HCT116 (cell line): ENCODE measurements at regions not wholly inside any gene's neighbourhood (a gene's known extent, or its start where the extent isn't known, plus 50 kb on each side); places are given as distances from the start of the nearest gene placed in this dataset.
A peak's percentile ranks its signal among the peaks of the same experiment; 100 is the strongest.

ENCODE experiments used
- ATAC-seq: fragments of 200-7000 bp; cut with Tn5 transposase; 2 replicates; pipeline ENCODE4 v1.9.1; 2020; ENCODE audit warnings: mild to moderate bottlenecking, moderate library complexity
- BruUV-seq: library from RNA; stranded (reverse); fragments of 400-500 nt; replicated peaks from 2 replicates; lab custom pipeline; 2021; lab: Mats Ljungman, UMichigan
- CTCF ChIA-PET: fragments of 300-600 bp; sonication (Branson Sonifier 250); formaldehyde crosslinking; loops from one replicate; lab custom pipeline; 2021; ENCODE audit warnings: antibody characterized with exemption; lab: Charles Lee
- POLR2A ChIA-PET: fragments of 300-600, 350-600 bp; sonication (Branson Sonifier 250); formaldehyde crosslinking; loops from one replicate; lab custom pipeline; 2021; ENCODE audit warnings: antibody characterized with exemption; lab: Charles Lee
- RAD21 ChIA-PET, 2 experiments: fragments of 300-600 bp; sonication (Branson Sonifier 250); formaldehyde crosslinking; loops; one replicate each; lab custom pipeline; 2023; ENCODE audit warnings: low total read pairs in 2 of 2; ENCODE audit not compliant: uncharacterized antibody in 2 of 2, unreplicated experiment in 2 of 2, low non-redundant PET in 1 of 2; lab: Charles Lee
- DNase-seq: peaks from one replicate; pipeline ENCODE4 v3.0.0-alpha.2; 2010; ENCODE audit warnings: low read depth, low spot score
- H2AFZ ChIP-seq: fragments of 200-600 bp; shearing (Covaris generic), sonication (generic); 2 replicates; pipeline ENCODE4 v1.6.1; 2017; ENCODE audit warnings: low read depth, mixed run types, mixed read lengths, antibody characterized with exemption, low read length; ENCODE audit not compliant: poor library complexity, severe bottlenecking
- H3K27ac ChIP-seq: 2 replicates; pipeline ENCODE4 v1.5.1; 2012; ENCODE audit warnings: low read depth, low read length
- H3K27me3 ChIP-seq: fragments of 200-600 bp; sonication (generic); 2 replicates; pipeline ENCODE4 v1.6.1; 2016; ENCODE audit warnings: mixed run types, low read length, mixed read lengths; ENCODE audit not compliant: insufficient read depth
- H3K36me3 ChIP-seq, 2 experiments: fragments of 200-500 bp in 1 of 2; fragments of 200-600 bp in 1 of 2; sonication (Bioruptor generic) in 1 of 2; sonication (generic) in 1 of 2; 2 replicates each; pipeline versions ENCODE4 v1.5.1 to v1.6.1; 2014 to 2016; ENCODE audit warnings: low read length in 2 of 2, inconsistent platforms in 1 of 2, mixed read lengths in 1 of 2, mixed run types in 1 of 2; ENCODE audit not compliant: insufficient read depth in 2 of 2, control insufficient read depth in 1 of 2
- H3K4me1 ChIP-seq, 2 experiments: fragments of 200-600 bp in 1 of 2; sonication (generic) in 1 of 2; 2 replicates each; pipeline versions ENCODE4 v1.5.1 to v1.6.1; 2012 to 2017; ENCODE audit warnings: low read length in 2 of 2, inconsistent platforms in 1 of 2, mild to moderate bottlenecking in 1 of 2, mixed read lengths in 1 of 2, mixed run types in 1 of 2, moderate library complexity in 1 of 2; ENCODE audit not compliant: insufficient read depth in 2 of 2, control insufficient read depth in 1 of 2
- H3K4me2 ChIP-seq: fragments of 200-600 bp; sonication (generic); 2 replicates; pipeline ENCODE4 v1.6.1; 2017; ENCODE audit warnings: mixed run types, low read length, mixed read lengths
- H3K4me3 ChIP-seq, 2 experiments: fragments of 200-600 bp in 1 of 2; sonication (generic) in 1 of 2; replicated peaks in 1 of 2; 2 replicates each; pipeline ENCODE4 v1.5.1; 2011 to 2016; ENCODE audit warnings: low read length in 2 of 2, control low read depth in 1 of 2, low read depth in 1 of 2, mild to moderate bottlenecking in 1 of 2, mixed read lengths in 1 of 2, mixed run types in 1 of 2
- H3K79me2 ChIP-seq: fragments of 200-600 bp; sonication (generic); 2 replicates; pipeline ENCODE4 v1.6.1; 2017; ENCODE audit warnings: mild to moderate bottlenecking, mixed run types, low read length, moderate library complexity, mixed read lengths; ENCODE audit not compliant: insufficient read depth
- H3K9ac ChIP-seq: fragments of 200-600 bp; sonication (generic); 2 replicates; pipeline ENCODE4 v1.6.1; 2016; ENCODE audit warnings: low read length, mixed read lengths
- H3K9me2 ChIP-seq: fragments of 200-600 bp; sonication (generic), shearing (Covaris generic); 2 replicates; pipeline ENCODE4 v1.6.1; 2017; ENCODE audit warnings: mixed run types, mild to moderate bottlenecking, moderate library complexity; ENCODE audit not compliant: insufficient read depth
- H3K9me3 ChIP-seq, 2 experiments: fragments of 200-500 bp in 1 of 2; fragments of 200-600 bp in 1 of 2; sonication (Bioruptor generic) in 1 of 2; sonication (generic) in 1 of 2; 2 replicates each; pipeline ENCODE4 v1.6.1; 2014 to 2017; ENCODE audit warnings: low read length in 2 of 2, mixed read lengths in 2 of 2, inconsistent platforms in 1 of 2, low read depth in 1 of 2, mild to moderate bottlenecking in 1 of 2, mixed run types in 1 of 2, moderate library complexity in 1 of 2; ENCODE audit not compliant: control insufficient read depth in 1 of 2, insufficient read depth in 1 of 2
- H4K20me1 ChIP-seq: fragments of 200-600 bp; sonication (generic), shearing (Covaris generic); 2 replicates; pipeline ENCODE4 v1.6.1; 2017; ENCODE audit warnings: mixed run types, mild to moderate bottlenecking, moderate library complexity; ENCODE audit not compliant: insufficient read depth
- CEBPB ChIP-seq: IDR thresholded peaks from 2 replicates; pipeline ENCODE4 v1.6.1; 2012; ENCODE audit warnings: low read depth
- CTCF ChIP-seq, 3 experiments: fragments of 200-600 bp in 1 of 3; sonication (generic) in 1 of 3; IDR thresholded peaks in 2 of 3; conservative IDR thresholded peaks in 1 of 3; 2 replicates each; pipeline ENCODE4 v1.5.1; 2012 to 2017; ENCODE audit warnings: low read depth in 2 of 3, low read length in 2 of 3, antibody characterized with exemption in 1 of 3, borderline replicate concordance in 1 of 3, control low read depth in 1 of 3, mild to moderate bottlenecking in 1 of 3, mixed read lengths in 1 of 3, mixed run types in 1 of 3, moderate library complexity in 1 of 3; ENCODE audit not compliant: insufficient read depth in 1 of 3
- EGR1 ChIP-seq: IDR thresholded peaks from 2 replicates; pipeline ENCODE4 v1.6.1; 2012; ENCODE audit warnings: low read depth
- EZH2 ChIP-seq: fragments of 200-600 bp; sonication (generic); IDR thresholded peaks from 2 replicates; pipeline ENCODE4 v1.6.1; 2017; ENCODE audit warnings: antibody characterized with exemption, mixed run types
- EZH2phosphoT487 ChIP-seq: fragments of 200-600 bp; IDR thresholded peaks from 2 replicates; pipeline ENCODE4 v1.6.1; 2018; ENCODE audit warnings: antibody characterized with exemption, borderline replicate concordance
- JUND ChIP-seq: IDR thresholded peaks from 2 replicates; pipeline ENCODE4 v1.6.1; 2012
- POLR2A ChIP-seq: IDR thresholded peaks from 2 replicates; pipeline ENCODE4 v1.7.0; 2011; ENCODE audit warnings: borderline replicate concordance; ENCODE audit not compliant: insufficient read depth, insufficient read length; ENCODE audit errors: extremely low read depth
- POLR2AphosphoS5 ChIP-seq: IDR thresholded peaks from 2 replicates; pipeline ENCODE4 v1.6.1; 2011; ENCODE audit warnings: mild to moderate bottlenecking, low read depth, low read length, moderate library complexity
- SIN3A ChIP-seq: IDR thresholded peaks from 2 replicates; pipeline ENCODE4 v1.6.1; 2012; ENCODE audit warnings: low read depth
- SP1 ChIP-seq: IDR thresholded peaks from 2 replicates; pipeline ENCODE4 v1.6.1; 2012; ENCODE audit warnings: low read depth
- SRF ChIP-seq: IDR thresholded peaks from 2 replicates; pipeline ENCODE4 v1.6.1; 2012; ENCODE audit warnings: low read depth
- TCF7L2 ChIP-seq: IDR thresholded peaks from 2 replicates; pipeline ENCODE4 v1.7.0; 2011; ENCODE audit warnings: borderline replicate concordance, inconsistent platforms; ENCODE audit not compliant: insufficient read depth, insufficient read length; ENCODE audit errors: extremely low read depth
- intact Hi-C: fragments of 100-400 bp; cut with micrococcal nuclease; formaldehyde crosslinking; loops from 2 replicates; pipeline ENCODE4 v1.10.0; 2022
- TF ChIP-seq, protein P1 (sequence below): IDR thresholded peaks from 2 replicates; pipeline ENCODE4 v1.6.1; 2011; ENCODE audit warnings: mild to moderate bottlenecking, low read length, moderate library complexity; ENCODE audit not compliant: insufficient replicate concordance; ENCODE audit errors: extremely low read depth
- TF ChIP-seq, protein P2 (sequence below): IDR thresholded peaks from 2 replicates; pipeline ENCODE4 v1.6.1; 2012

DNA sequence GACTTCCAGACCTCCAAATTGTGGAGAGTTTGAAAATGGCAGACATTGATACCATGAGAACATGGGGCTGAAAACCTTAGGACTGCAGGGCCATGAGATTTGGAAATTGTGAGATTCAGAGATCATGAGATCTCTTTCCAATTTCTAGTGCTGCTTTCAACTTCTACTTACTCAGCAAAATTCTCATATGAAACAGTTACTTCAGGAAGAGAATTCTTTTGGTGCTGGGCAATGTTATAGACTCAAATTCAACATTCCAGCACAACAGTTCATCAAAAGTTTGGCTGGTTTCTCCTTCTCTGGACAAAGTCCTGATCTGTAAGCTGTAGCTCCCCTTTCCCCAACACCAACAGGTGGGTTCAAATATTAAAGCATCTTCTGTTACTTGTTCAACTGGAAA lies 506.9 kb upstream of the NECTIN3 start:
- CTCF ChIA-PET, result no interaction called here
- no peak overlapping the region for H3K9ac ChIP-seq
- peak overlapping the region; percentile 11 for H2AFZ ChIP-seq
- ATAC-seq (no peak), DNase-seq (no peak)
- H3K4me2 ChIP-seq, result no peak overlapping the region
- peaks cover 23 to 40% of the 10 kb centered on the region in 2 experiments for H3K4me1 ChIP-seq
- RAD21 ChIA-PET, result no interaction called here
- TF ChIP-seq CTCF (IDR thresholded peaks at IDR 0.05 in 2 of 3, conservative IDR thresholded peaks at IDR 0.05 in 1 of 3; ENCODE audit: borderline replicate concordance in 1 of 3, insufficient read depth in 1 of 3, low read depth in 2 of 3, low read length in 2 of 3) (no peak), EGR1 (no peak), SRF (no peak), POLR2A (no peak), CEBPB (no peak), JUND (no peak), EZH2 (no peak)
- no peaks in the 10 kb centered on the region for H4K20me1 ChIP-seq
- H3K27me3 ChIP-seq, result no peaks in the 10 kb centered on the region
- H3K79me2 ChIP-seq, result no peaks in the 10 kb centered on the region
- no peaks in the 10 kb centered on the region for H3K9me2 ChIP-seq
- no peak overlapping the region for H3K4me3 ChIP-seq
- POLR2A ChIA-PET, result no interaction called here
- intact Hi-C loops, result no loop called here
- H3K9me3 ChIP-seq, result 0 out of 4 replicates have a peak, but pooled peaks cover 0 to 3% of the 10 kb centered on the region in 2 experiments
- no peak overlapping the region for H3K27ac ChIP-seq
- no TSS peak for BruUV-seq
- peaks cover 0 to 8% of the 10 kb centered on the region in 2 experiments; a peak in 1 of 4 replicates for H3K36me3 ChIP-seq

DNA sequence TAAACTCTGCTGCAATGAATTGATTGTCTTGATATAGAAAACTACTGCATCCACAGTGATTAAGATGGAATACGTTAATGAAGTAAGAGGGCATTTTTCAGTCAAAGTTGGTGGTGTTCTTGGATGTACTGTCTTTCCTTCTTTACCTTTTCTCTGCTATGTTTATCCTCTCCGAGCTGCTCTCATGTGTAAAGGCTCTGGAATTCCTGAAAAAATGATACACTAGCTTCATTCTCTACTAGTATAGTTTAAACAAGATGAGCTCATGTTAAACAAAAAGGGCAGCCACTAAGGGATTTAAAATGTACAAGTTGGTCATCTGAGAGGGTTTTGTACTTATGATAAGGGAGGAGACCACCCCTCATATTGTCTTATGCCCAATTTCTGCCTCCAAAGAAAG lies 504.6 kb upstream of the NECTIN3 start:
- Histone ChIP-seq H3K36me3 (peaks cover 0 to 8% of the 10 kb centered on the region in 2 experiments; a peak in 1 of 4 replicates), H3K27ac (peak overlapping the region; percentile 83), H3K9me3 (0 out of 4 replicates have a peak, but pooled peaks cover 0 to 3% of the 10 kb centered on the region in 2 experiments), H3K9me2 (no peaks in the 10 kb centered on the region), H3K9ac (peak overlapping the region; percentile 34), H2AFZ (peak overlapping the region; percentile 35), H3K4me1 (peaks cover 26 to 55% of the 10 kb centered on the region in 2 experiments), H3K27me3 (no peaks in the 10 kb centered on the region), H3K4me3 (no peak overlapping the region), H4K20me1 (no peaks in the 10 kb centered on the region), H3K79me2 (no peaks in the 10 kb centered on the region), H3K4me2 (peak overlapping the region; percentile 42; the same call in 1 of the 2 replicates)
- DNase-seq, result no peak
- no peak for ATAC-seq
- RAD21 ChIA-PET, result no interaction called here
- intact Hi-C loops, result no loop called here
- POLR2A ChIA-PET, result no interaction called here
- CTCF ChIA-PET, result no interaction called here
- no TSS peak for BruUV-seq
- no peak for TF ChIP-seq SP1
- no peak for TF ChIP-seq POLR2AphosphoS5
- no peak for TF ChIP-seq EGR1
- TF ChIP-seq CEBPB, result no peak
- TF ChIP-seq, protein P1, sequence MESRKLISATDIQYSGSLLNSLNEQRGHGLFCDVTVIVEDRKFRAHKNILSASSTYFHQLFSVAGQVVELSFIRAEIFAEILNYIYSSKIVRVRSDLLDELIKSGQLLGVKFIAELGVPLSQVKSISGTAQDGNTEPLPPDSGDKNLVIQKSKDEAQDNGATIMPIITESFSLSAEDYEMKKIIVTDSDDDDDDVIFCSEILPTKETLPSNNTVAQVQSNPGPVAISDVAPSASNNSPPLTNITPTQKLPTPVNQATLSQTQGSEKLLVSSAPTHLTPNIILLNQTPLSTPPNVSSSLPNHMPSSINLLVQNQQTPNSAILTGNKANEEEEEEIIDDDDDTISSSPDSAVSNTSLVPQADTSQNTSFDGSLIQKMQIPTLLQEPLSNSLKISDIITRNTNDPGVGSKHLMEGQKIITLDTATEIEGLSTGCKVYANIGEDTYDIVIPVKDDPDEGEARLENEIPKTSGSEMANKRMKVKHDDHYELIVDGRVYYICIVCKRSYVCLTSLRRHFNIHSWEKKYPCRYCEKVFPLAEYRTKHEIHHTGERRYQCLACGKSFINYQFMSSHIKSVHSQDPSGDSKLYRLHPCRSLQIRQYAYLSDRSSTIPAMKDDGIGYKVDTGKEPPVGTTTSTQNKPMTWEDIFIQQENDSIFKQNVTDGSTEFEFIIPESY, result no peak
- TF ChIP-seq, protein P2, sequence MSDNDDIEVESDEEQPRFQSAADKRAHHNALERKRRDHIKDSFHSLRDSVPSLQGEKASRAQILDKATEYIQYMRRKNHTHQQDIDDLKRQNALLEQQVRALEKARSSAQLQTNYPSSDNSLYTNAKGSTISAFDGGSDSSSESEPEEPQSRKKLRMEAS, result no peak
- no peak for TF ChIP-seq EZH2phosphoT487
- no peak for TF ChIP-seq TCF7L2
- TF ChIP-seq CTCF (IDR thresholded peaks at IDR 0.05 in 2 of 3, conservative IDR thresholded peaks at IDR 0.05 in 1 of 3; ENCODE audit: borderline replicate concordance in 1 of 3, insufficient read depth in 1 of 3, low read depth in 2 of 3, low read length in 2 of 3), result no peak
- no peak for TF ChIP-seq SRF
- TF ChIP-seq SIN3A, result no peak
